A549 (cell line): ENCODE measurements at regions not wholly inside any gene's neighbourhood (a gene's known extent, or its start where the extent isn't known, plus 50 kb on each side); places are given as distances from the start of the nearest gene placed in this dataset.
"Not testable (repeated sequence)": the region's sequence is repeated elsewhere in the genome, so short reads cannot be mapped to it uniquely, and the experiment has no call there.

ENCODE experiments used
- ATAC-seq, 2 experiments: fragments of 200-7000 bp in 1 of 2; fragments of >200 bp in 1 of 2; cut with Nextera tagmentation in 1 of 2; cut with Tn5 transposase in 1 of 2; 3 replicates each; pipeline versions ENCODE4 v1.8.0 to v1.9.1; 2018 to 2020; ENCODE audit warnings: mild to moderate bottlenecking in 1 of 2, moderate library complexity in 1 of 2
- CTCF ChIA-PET: fragments of 300-600 bp; sonication (Branson Sonifier 250); formaldehyde crosslinking; extraction: SDS; loops from one replicate; lab custom pipeline; 2021; ENCODE audit warnings: antibody characterized with exemption, inconsistent platforms; lab: Yijun Ruan, JAX
- POLR2A ChIA-PET: fragments of 350-600 bp; formaldehyde crosslinking; extraction: SDS; loops from one replicate; lab custom pipeline; 2021; ENCODE audit warnings: antibody characterized with exemption, inconsistent platforms; lab: Yijun Ruan, JAX
- DNase-seq, 2 experiments: peaks; one replicate each; pipeline versions ENCODE4 v3.0.0 to v3.0.0-alpha.2; 2011 to 2016; ENCODE audit warnings: low read depth in 1 of 2, low spot score in 1 of 2
- FAIRE-seq: peaks from 2 replicates; lab custom pipeline; 2011; peaks lifted over from hg19 to GRCh38; lab: Jason Lieb, UNC
- H3K27ac ChIP-seq, 2 experiments: fragments of >200 bp; sonication (Bioruptor Twin); formaldehyde crosslinking; 3 replicates each; pipeline ENCODE4 v1.5.1; 2016 to 2017
- H3K4me1 ChIP-seq: fragments of >200 bp; sonication (Bioruptor Twin); formaldehyde crosslinking; 3 replicates; pipeline ENCODE4 v1.6.1; 2016
- H3K4me2 ChIP-seq: fragments of >200 bp; sonication (Bioruptor Twin); formaldehyde crosslinking; 3 replicates; pipeline ENCODE4 v1.6.1; 2016
- H3K4me3 ChIP-seq: fragments of >200 bp; sonication (Bioruptor Twin); formaldehyde crosslinking; 3 replicates; pipeline ENCODE4 v1.5.1; 2016
- H3K9me3 ChIP-seq: fragments of >200 bp; sonication (Bioruptor Twin); formaldehyde crosslinking; 3 replicates; pipeline ENCODE4 v1.6.1; 2016
- CEBPB ChIP-seq, 2 experiments: fragments of >200 bp in 1 of 2; sonication (Bioruptor Twin) in 1 of 2; formaldehyde crosslinking in 1 of 2; IDR thresholded peaks; 2 replicates each; pipeline ENCODE4 v1.6.1; 2012 to 2016
- CHD4 ChIP-seq: fragments of 200-600 bp; sonication (generic); IDR thresholded peaks from 2 replicates; pipeline ENCODE4 v1.6.1; 2016; ENCODE audit warnings: antibody characterized with exemption, mild to moderate bottlenecking, borderline replicate concordance
- EP300 ChIP-seq, 2 experiments: fragments of >200 bp; sonication (Bioruptor Twin); formaldehyde crosslinking; IDR thresholded peaks; 2 replicates in 1 of 2; 3 replicates in 1 of 2; pipeline ENCODE4 v1.6.1; 2016 to 2017
- FOSB ChIP-seq: fragments of 250-450 bp; sonication (Bioruptor Pico); IDR thresholded peaks from 2 replicates; pipeline ENCODE4 v1.5.0; 2020; ENCODE audit warnings: mild to moderate bottlenecking, moderate library complexity
- FOXS1 ChIP-seq: fragments of 250-450 bp; sonication (Bioruptor Pico); IDR thresholded peaks from 2 replicates; pipeline ENCODE4 v1.5.0; 2020; ENCODE audit warnings: mild to moderate bottlenecking, moderate library complexity
- GATA3 ChIP-seq: IDR thresholded peaks from 2 replicates; pipeline ENCODE4 v1.6.1; 2012; ENCODE audit warnings: borderline replicate concordance
- HDAC2 ChIP-seq: fragments of 200-600 bp; sonication (generic); IDR thresholded peaks from 2 replicates; pipeline ENCODE4 v1.6.1; 2016
- HOXA7 ChIP-seq: fragments of 250-450 bp; sonication (Bioruptor Pico); IDR thresholded peaks from 2 replicates; pipeline ENCODE4 v1.5.0; 2020; ENCODE audit warnings: mild to moderate bottlenecking, moderate library complexity
- HOXB5 ChIP-seq: fragments of 250-450 bp; sonication (Bioruptor Pico); IDR thresholded peaks from 2 replicates; pipeline ENCODE4 v1.5.0; 2020; ENCODE audit warnings: mild to moderate bottlenecking, moderate library complexity
- JUN ChIP-seq, 2 experiments: fragments of >200 bp; sonication (Bioruptor Twin); formaldehyde crosslinking; IDR thresholded peaks; 2 replicates in 1 of 2; 3 replicates in 1 of 2; pipeline ENCODE4 v1.6.1; 2016 to 2017
- JUNB ChIP-seq: fragments of >200 bp; sonication (Bioruptor Twin); formaldehyde crosslinking; IDR thresholded peaks from 2 replicates; pipeline ENCODE4 v1.6.1; 2016
- PBX3 ChIP-seq: IDR thresholded peaks from 2 replicates; pipeline ENCODE4 v1.6.1; 2012
- PHF8 ChIP-seq: fragments of 200-600 bp; sonication (generic); IDR thresholded peaks from 2 replicates; pipeline ENCODE4 v1.6.1; 2016; ENCODE audit warnings: low read depth, mild to moderate bottlenecking, antibody characterized with exemption, moderate library complexity, borderline replicate concordance
- POLR2AphosphoS2 ChIP-seq: conservative IDR thresholded peaks from 2 replicates; pipeline ENCODE4 v1.6.1; 2012; ENCODE audit warnings: low read length, improper control_type of control experiment, inconsistent platforms
- RARB ChIP-seq: fragments of 250-450 bp; sonication (Bioruptor Pico); IDR thresholded peaks from 2 replicates; pipeline ENCODE4 v1.8.0; 2021; ENCODE audit warnings: mild to moderate bottlenecking, moderate library complexity
- RFX5 ChIP-seq: fragments of 450-650 bp; IDR thresholded peaks from 2 replicates; pipeline ENCODE4 v1.7.1; 2014; ENCODE audit warnings: antibody characterized with exemption, mild to moderate bottlenecking, moderate library complexity
- SMC3 ChIP-seq: fragments of >200 bp; sonication (Bioruptor Twin); formaldehyde crosslinking; IDR thresholded peaks from 3 replicates; pipeline ENCODE4 v1.6.1; 2018; ENCODE audit warnings: inconsistent platforms
- SREBF2 ChIP-seq: fragments of 450-650 bp; IDR thresholded peaks from 2 replicates; pipeline ENCODE4 v1.6.1; 2014; ENCODE audit warnings: mild to moderate bottlenecking, moderate library complexity
- USF2 ChIP-seq: fragments of 450-650 bp; IDR thresholded peaks from 2 replicates; pipeline ENCODE4 v1.6.1; 2014; ENCODE audit warnings: antibody characterized with exemption
- ZFP36 ChIP-seq: fragments of 450-650 bp; IDR thresholded peaks from 2 replicates; pipeline ENCODE4 v1.6.1; 2014; ENCODE audit warnings: borderline replicate concordance; ENCODE audit not compliant: partially characterized antibody
- ZNF302 ChIP-seq: fragments of 250-450 bp; sonication (Bioruptor Pico); IDR thresholded peaks from 2 replicates; pipeline ENCODE4 v1.9.0; 2021; ENCODE audit warnings: inconsistent platforms, mild to moderate bottlenecking, moderate library complexity
- WGBS: methylation state at CpG from one replicate; pipeline ENCODE4 v1.1.6; 2017; ENCODE audit errors: missing lambda C conversion rate; 5-methylcytosine and 5-hydroxymethylcytosine counted together

- TF ChIP-seq PHF8 (no peak), PBX3 (no peak), SMC3 (no peak), HOXA7 (CRISPR knock-in tag) (no peak)
- TF ChIP-seq, all 56 proteins: peak for 0
Measured at GRCh38 chr3:110323349-110323748, 748.3 kb upstream of the NECTIN3 start (continued).

- H3K4me1 ChIP-seq: no peaks in the 10 kb centered on the region
- H3K9me3 ChIP-seq: 0 out of 3 replicates have a peak, but pooled peaks cover 6% of the 10 kb centered on the region
- no peak for DNase-seq
- H3K27ac ChIP-seq: no peak overlapping the region
- no peak for ATAC-seq
- ChIA-PET POLR2A (no interaction called here), CTCF (no interaction called here)
- no peak overlapping the region for H3K4me3 ChIP-seq
- no peak for FAIRE-seq
- TF ChIP-seq SREBF2: no peak
- no peak for TF ChIP-seq ZFP36
- TF ChIP-seq JUNB: no peak
- no peak for TF ChIP-seq USF2
- no peak for TF ChIP-seq CHD4
- no peak for TF ChIP-seq ZNF302 (CRISPR knock-in tag)
- TF ChIP-seq GATA3: no peak
- no peak for TF ChIP-seq CEBPB (IDR thresholded peaks at IDR 0.05)
- TF ChIP-seq JUN (IDR thresholded peaks at IDR 0.05): no peak
- no peak for TF ChIP-seq POLR2AphosphoS2
- H3K4me2 ChIP-seq: no peak overlapping the region
- WGBS: 88% methylated on average over 3 of the region's 3 CpGs
Measured at GRCh38 chr3:110324171-110324705, 747.4 kb upstream of the NECTIN3 start.

GRCh38 chr3:110327870-110328269 lies 743.7 kb upstream of the NECTIN3 start:
- no peak overlapping the region for H3K27ac ChIP-seq
- POLR2A ChIA-PET: no interaction called here
- CTCF ChIA-PET: interaction anchor here (1.3 kb wide), 1 partner anchor 13 kb away, joined by 4 read pairs; no protein-coding TSS in a partner anchor
- no peak overlapping the region for H3K4me3 ChIP-seq
- TF ChIP-seq HOXB5 (CRISPR knock-in tag) (no peak), RARB (no peak), FOSB (no peak), JUNB (no peak), EP300 (IDR thresholded peaks at IDR 0.05) (no peak), CEBPB (IDR thresholded peaks at IDR 0.05) (no peak), FOXS1 (no peak), HDAC2 (no peak), ZNF302 (CRISPR knock-in tag) (no peak), RFX5 (no peak)
- no peaks in the 10 kb centered on the region for H3K4me1 ChIP-seq
- ATAC-seq (no peak), FAIRE-seq (no peak), DNase-seq (no peak)
- H3K4me2 ChIP-seq: no peak overlapping the region
- whole genome bisulfite sequencing: 93% methylated on average over 2 of the region's 2 CpGs
- peaks cover 14% of the 10 kb centered on the region; the same call in 1 of the 3 replicates for H3K9me3 ChIP-seq

GRCh38 chr3:110331562-110331961 lies 740.1 kb upstream of the NECTIN3 start:
- H3K4me2 ChIP-seq, DNase-seq, H3K4me1 ChIP-seq, CTCF ChIA-PET, ATAC-seq, FAIRE-seq, POLR2A ChIA-PET, H3K4me3 ChIP-seq, H3K27ac ChIP-seq: not testable (repeated sequence)
- 82% methylated on average over 2 of the region's 2 CpGs for WGBS
- peaks cover 22% of the 10 kb centered on the region; the same call in 2 of the 3 replicates for H3K9me3 ChIP-seq
